Panc1 (cell line): ENCODE measurements at regions not wholly inside any gene's neighbourhood (a gene's known extent, or its start where the extent isn't known, plus 50 kb on each side); places are given as distances from the start of the nearest gene placed in this dataset.

Experiments
- ATAC-seq: fragments of 200-7000 bp; cut with Tn5 transposase; 2 replicates; pipeline ENCODE4 v1.9.1; 2020; ENCODE audit warnings: mild to moderate bottlenecking, moderate library complexity
- BruUV-seq: library from RNA; stranded (reverse); fragments of 400-500 nt; replicated peaks from 2 replicates; lab custom pipeline; 2021; lab: Mats Ljungman, UMichigan
- CTCF ChIA-PET: fragments of 300-600 bp; sonication (Branson Sonifier 250); formaldehyde crosslinking; loops from one replicate; lab custom pipeline; 2022; ENCODE audit warnings: antibody characterized with exemption; lab: Charles Lee
- POLR2A ChIA-PET: fragments of 300-600 bp; sonication (Branson Sonifier 250); formaldehyde crosslinking; loops from one replicate; lab custom pipeline; 2022; ENCODE audit warnings: antibody characterized with exemption; lab: Charles Lee
- DNase-seq: peaks from one replicate; pipeline ENCODE4 v3.0.0-alpha.2; 2010; ENCODE audit warnings: low read depth, low spot score
- H3K27ac ChIP-seq: 2 replicates; pipeline ENCODE4 v1.5.1; 2011; ENCODE audit warnings: mild to moderate bottlenecking, low read length, inconsistent platforms
- H3K27me3 ChIP-seq: fragments of 200-500 bp; sonication (Bioruptor generic); 2 replicates; pipeline ENCODE4 v1.6.0; 2014; ENCODE audit warnings: low read length, inconsistent platforms; ENCODE audit not compliant: control insufficient read depth, insufficient read depth
- H3K36me3 ChIP-seq: fragments of 200-500 bp; sonication (Bioruptor generic); 2 replicates; pipeline ENCODE4 v1.5.1; 2014; ENCODE audit warnings: inconsistent platforms, mild to moderate bottlenecking, low read length, moderate library complexity; ENCODE audit not compliant: control insufficient read depth, insufficient read depth
- H3K4me1 ChIP-seq: 2 replicates; pipeline ENCODE4 v1.5.1; 2011; ENCODE audit warnings: inconsistent platforms, mild to moderate bottlenecking, low read length, moderate library complexity; ENCODE audit not compliant: control insufficient read depth, insufficient read depth
- H3K4me3 ChIP-seq, 2 experiments: 2 replicates each; pipeline ENCODE4 v1.5.1; 2011 to 2012; ENCODE audit warnings: low read depth in 2 of 2, low read length in 2 of 2, mild to moderate bottlenecking in 2 of 2, inconsistent platforms in 1 of 2, moderate library complexity in 1 of 2
- H3K9me3 ChIP-seq: fragments of 200-500 bp; sonication (Bioruptor generic); 2 replicates; pipeline ENCODE4 v1.5.1; 2014; ENCODE audit warnings: low read depth, mild to moderate bottlenecking, inconsistent platforms, low read length, moderate library complexity; ENCODE audit not compliant: control insufficient read depth, insufficient read depth
- CTCF ChIP-seq: fragments of 450-650 bp; IDR thresholded peaks from 2 replicates; pipeline ENCODE4 v1.5.1; 2017; ENCODE audit warnings: mild to moderate bottlenecking
- POLR2AphosphoS5 ChIP-seq: IDR thresholded peaks from 2 replicates; pipeline ENCODE4 v1.6.1; 2012; ENCODE audit warnings: mild to moderate bottlenecking, low read depth, low read length, moderate library complexity
- REST ChIP-seq, 2 experiments: IDR thresholded peaks; 2 replicates each; pipeline ENCODE4 v1.6.1; 2011 to 2012; ENCODE audit warnings: low read depth in 2 of 2, control low read depth in 1 of 2, low read length in 1 of 2, mild to moderate bottlenecking in 1 of 2, moderate library complexity in 1 of 2; ENCODE audit not compliant: insufficient read depth in 1 of 2
- SIN3A ChIP-seq: IDR thresholded peaks from 2 replicates; pipeline ENCODE4 v1.6.1; 2012; ENCODE audit warnings: low read depth, mild to moderate bottlenecking, low read length, moderate library complexity, borderline replicate concordance; ENCODE audit not compliant: insufficient read depth
- TCF7L2 ChIP-seq: IDR thresholded peaks from 2 replicates; pipeline ENCODE4 v1.6.1; 2011; ENCODE audit warnings: mild to moderate bottlenecking, low read depth, low read length, inconsistent platforms
- in situ Hi-C: cut with HindIII; loops from 2 replicates; pipeline ENCODE4 v1.10.0; 2016; ENCODE audit warnings: low sequenced_read_pairs, low pct_unique_long_range_greater_than_20kb
- intact Hi-C: fragments of 100-400 bp; cut with micrococcal nuclease; formaldehyde crosslinking; loops from one replicate; pipeline ENCODE4 v1.10.0; 2022; ENCODE audit not compliant: unreplicated experiment

DNA sequence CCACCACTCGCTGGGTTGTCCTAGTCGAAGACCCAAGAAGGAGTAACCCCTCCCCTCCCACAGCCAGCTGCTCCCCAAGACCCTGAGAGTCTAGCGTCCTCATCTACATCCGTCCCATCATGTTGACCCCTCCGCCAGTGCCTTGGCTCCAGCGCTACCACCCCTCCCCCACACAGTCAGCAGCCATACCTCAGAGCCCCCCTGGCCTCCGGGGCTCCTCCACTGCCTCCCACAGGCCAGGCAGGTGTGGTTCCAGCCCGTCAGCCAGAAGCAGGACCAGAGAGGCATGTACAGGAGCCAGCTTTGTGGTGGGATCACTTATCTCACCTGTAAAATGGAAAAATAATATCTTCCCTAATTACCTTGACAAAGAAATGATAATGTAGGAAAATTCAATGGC is 51.5 kb upstream of the PHF21B start:
- intact Hi-C loops (no loop called here), in situ Hi-C loops (no loop called here)
- no peak for DNase-seq
- Histone ChIP-seq H3K36me3 (no peaks in the 10 kb centered on the region), H3K27me3 (no peaks in the 10 kb centered on the region), H3K9me3 (no peaks in the 10 kb centered on the region), H3K4me3 (no peak overlapping the region), H3K27ac (no peak overlapping the region), H3K4me1 (peaks cover 5% of the 10 kb centered on the region; the same call in 1 of the 2 replicates)
- ATAC-seq = no peak
- ChIA-PET CTCF (no interaction called here), POLR2A (no interaction called here)
- no peak for TF ChIP-seq CTCF
- no peak for TF ChIP-seq POLR2AphosphoS5
- no peak for TF ChIP-seq SIN3A
- no peak for TF ChIP-seq REST (IDR thresholded peaks at IDR 0.05; ENCODE audit: insufficient read depth in 1 of 2, low read depth in 2 of 2, low read length in 1 of 2)
- no peak for TF ChIP-seq TCF7L2
- no TSS peak for BruUV-seq

- POLR2A ChIA-PET = no interaction called here
- Histone ChIP-seq H3K27ac (no peak overlapping the region), H3K4me3 (no peak overlapping the region)
Measured at GRCh38 chr22:45064313-45065278, 54.8 kb upstream of the PHF21B start.

More at GRCh38 chr22:45064313-45065278, 54.8 kb upstream of the PHF21B start:
- peak; percentile 79 for ATAC-seq
- TF ChIP-seq POLR2AphosphoS5 = no peak
- no peak for TF ChIP-seq REST (IDR thresholded peaks at IDR 0.05; ENCODE audit: insufficient read depth in 1 of 2, low read depth in 2 of 2, low read length in 1 of 2)
- TF ChIP-seq TCF7L2 = no peak
- no peak for TF ChIP-seq CTCF
- no peak for TF ChIP-seq SIN3A
- DNase-seq = no peak
- intact Hi-C loops = no loop called here
- H3K9me3 ChIP-seq = no peaks in the 10 kb centered on the region
- H3K36me3 ChIP-seq = no peaks in the 10 kb centered on the region
- H3K4me1 ChIP-seq = peaks cover 5% of the 10 kb centered on the region; the same call in 1 of the 2 replicates
- H3K27me3 ChIP-seq = no peaks in the 10 kb centered on the region
- in situ Hi-C loops = no loop called here
- CTCF ChIA-PET = interaction anchor here (0.6 kb wide), 1 partner anchor 106 kb away, joined by 4 read pairs; no protein-coding TSS in a partner anchor
- BruUV-seq = no TSS peak
